Activated naive CD4-positive, alpha-beta T cell (primary cell): ENCODE measurements at regions not wholly inside any gene's neighbourhood (a gene's known extent, or its start where the extent isn't known, plus 50 kb on each side); places are given as distances from the start of the nearest gene placed in this dataset.
"Not testable (repeated sequence)": the region's sequence is repeated elsewhere in the genome, so short reads cannot be mapped to it uniquely, and the experiment has no call there.

Source experiments
- DNase-seq, 4 experiments: peaks; one replicate each; lab custom pipeline; 2025; lab: John Stamatoyannopoulos, UW

DNA sequence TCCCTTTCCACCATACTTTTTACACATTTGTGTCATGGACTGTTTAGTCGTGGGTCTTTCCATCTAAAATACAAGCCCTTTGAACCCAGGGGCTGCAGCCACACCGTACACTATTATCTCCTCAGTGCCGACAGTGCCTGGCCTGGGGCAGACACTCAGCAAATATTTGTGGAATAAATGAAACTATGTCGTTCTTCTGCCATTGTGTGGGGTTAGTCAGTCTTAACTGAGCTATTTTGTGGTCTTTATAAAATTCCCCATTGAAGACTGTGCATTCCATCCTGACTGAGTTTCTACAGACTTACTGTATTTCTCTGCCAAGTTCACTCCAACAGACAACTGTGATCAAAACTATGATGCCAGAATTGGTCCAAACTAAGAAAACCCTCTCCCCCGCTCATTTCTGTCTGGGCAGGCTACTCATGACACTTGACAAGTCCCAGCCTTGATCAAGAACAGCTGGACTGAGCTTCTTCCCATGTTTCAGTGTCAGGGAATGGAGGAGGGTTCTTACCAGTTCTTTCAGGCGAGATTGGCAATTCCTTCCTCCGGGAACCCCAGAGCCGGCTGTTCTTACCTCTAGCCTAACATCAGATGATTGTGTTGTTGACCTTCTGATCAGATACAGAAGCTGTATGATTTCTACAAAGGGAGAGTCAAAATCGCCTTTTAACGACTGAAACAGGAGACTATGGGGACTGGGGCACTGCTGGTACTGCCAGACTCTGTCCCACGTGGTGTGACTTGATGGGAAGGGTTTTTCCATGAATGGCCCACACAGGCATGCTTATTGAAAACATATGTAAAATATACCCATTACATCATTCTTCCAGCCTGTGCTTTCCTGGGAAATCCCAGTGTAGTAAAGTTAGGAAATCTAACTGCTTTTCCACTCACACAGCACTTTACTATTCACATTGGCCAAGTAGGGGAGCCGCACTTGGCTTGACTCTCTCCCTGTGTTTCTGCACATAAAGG, 77.4 kb upstream of the NPAS2 start:
- DNase-seq = no peak

DNA sequence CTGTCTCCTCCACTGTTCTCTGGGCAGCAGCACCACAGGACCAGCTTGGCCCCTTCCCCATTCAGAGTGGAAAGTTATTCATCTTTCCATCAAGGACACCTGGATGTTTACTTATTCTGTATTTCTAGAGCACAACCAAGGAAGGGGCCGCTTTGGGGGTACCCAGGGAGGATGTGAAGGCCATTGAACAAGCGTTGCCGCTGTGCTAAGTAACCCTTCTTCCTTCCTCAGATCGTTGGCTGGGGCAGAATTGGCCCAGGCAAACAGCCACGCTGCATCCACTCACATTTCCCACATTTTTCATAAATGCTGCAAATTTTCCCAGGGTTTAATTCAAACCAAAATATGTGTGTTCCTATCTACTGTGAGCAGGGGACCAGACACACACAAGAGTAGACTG, 76.2 kb upstream of the NPAS2 start:
- DNase-seq = no peak

DNA sequence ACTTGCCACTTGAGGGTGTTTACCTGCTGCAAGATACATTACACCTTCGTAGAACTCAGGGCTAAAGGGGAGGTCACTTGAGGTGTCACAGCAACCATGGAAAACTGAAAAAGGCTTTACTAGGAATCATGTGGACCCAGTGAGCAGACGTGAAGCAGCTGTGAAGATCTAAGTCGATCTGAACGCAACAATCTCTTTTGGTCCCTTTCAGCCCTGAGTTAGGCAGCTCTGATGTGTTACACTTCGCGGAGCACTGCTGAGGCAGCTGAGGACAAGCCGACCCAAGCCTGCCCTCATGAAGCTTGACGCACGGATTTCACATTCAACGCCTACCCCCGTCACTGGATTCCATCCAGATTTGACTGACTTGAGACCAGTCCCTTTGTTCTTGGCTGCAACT, 75.8 kb upstream of the NPAS2 start:
- no peak for DNase-seq

DNA sequence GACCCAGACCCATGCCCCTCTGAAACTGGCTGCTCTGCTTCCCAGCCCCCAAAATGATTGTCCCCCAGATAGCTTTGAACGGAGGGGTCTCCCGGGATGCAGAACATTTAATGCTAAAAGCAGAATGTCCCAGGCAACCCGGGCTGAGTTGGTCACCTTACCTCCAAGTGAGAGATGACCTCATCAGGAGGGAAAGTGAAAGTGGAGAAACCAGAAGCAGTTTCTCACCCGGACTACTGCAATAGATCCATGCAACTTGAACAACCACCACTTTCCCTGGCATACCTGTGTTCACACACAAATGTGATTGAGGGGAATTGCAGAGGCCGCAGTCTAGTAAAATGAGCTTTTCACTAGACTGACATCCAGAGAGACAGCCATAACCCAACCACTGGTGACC, 75.3 kb upstream of the NPAS2 start:
- DNase-seq = no peak

DNA sequence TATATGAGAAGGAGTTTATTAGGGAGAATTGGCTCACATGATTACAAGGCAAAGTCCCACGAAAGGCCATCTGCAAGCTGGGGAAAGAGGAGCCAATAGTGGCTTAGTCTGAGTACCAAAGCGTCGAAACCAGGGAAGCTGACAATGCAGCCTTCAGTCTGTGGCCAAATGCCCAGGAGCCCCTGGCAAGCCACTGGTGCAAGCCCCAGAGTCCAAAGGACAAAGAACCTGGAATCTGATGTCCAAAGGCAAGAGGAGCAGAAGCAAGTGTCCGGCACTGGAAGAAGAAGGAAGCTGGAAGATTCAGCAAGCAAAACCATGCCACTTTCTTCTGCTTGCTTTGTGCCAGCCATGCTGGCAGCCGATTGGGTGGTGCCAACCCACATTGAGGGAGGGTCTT, 74.3 kb upstream of the NPAS2 start:
- no peak for DNase-seq

DNA sequence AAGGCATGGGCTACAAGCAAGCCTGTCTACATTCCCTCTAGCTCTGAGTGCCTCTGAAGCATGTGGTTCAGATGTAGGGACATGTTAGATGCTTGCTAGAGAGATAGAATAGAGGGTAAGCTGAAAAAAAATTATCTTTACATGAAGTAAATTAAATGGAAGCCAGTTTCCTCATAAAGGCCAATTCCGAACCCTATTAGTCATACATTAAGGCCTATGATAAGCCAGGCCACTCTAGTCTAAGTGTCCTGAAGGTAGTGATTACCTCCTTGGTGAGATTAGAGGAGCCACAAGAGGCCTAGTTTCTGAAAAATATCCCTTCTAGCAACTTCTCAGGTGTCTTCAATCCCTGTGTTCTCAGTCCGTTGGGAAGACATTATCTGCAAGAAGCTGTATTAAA, 72.4 kb upstream of the NPAS2 start:
- no peak for DNase-seq

DNA sequence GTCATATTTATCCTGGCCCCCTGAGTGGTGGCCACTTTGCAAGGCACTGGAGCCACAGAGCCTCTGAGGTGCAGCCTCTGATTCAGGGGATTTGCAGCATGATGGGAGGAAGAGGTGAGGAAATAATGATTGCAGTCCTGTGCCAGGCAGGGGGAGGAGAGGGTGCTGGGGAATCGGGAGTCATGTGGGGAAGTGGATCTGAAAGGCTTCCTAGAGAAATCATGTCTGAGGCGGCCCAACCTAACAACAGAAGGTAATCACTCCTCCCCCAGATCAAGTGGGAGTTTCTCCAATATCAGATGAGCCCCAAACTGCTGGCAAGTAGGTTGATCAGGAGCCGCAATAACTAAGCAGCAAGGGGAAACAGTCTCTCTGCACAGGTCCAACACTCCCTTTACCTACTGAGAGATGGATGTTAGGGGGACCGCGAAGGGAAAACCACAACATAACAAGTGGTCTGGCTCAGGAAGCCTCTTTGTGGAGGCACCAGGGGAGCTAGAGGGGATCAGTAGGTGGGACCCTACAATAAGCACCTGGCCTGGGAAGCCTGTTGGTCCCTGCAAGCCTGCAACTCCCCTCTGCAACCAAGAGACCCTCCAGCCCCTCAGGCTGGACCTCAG, 71.8 kb upstream of the NPAS2 start:
- DNase-seq = no peak

DNA sequence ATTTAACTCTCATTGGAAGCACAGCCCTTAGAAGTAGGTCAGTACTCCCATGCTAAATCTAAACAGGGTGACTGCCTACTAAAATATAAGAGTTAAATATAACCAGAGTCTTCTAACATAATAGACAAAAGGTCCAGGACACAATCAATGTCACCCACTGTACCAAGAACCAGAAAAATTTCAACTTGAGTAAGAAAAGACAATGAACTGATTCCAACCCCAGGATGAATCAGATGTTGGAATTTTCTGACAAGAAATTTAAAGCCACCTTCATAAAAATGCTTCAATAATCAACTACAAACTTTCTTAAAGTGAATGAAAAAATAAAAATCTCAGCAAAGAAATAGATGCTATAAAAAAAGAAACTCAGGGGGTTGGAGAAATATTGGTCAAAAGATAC, 71.3 kb upstream of the NPAS2 start:
- no peak for DNase-seq

DNA sequence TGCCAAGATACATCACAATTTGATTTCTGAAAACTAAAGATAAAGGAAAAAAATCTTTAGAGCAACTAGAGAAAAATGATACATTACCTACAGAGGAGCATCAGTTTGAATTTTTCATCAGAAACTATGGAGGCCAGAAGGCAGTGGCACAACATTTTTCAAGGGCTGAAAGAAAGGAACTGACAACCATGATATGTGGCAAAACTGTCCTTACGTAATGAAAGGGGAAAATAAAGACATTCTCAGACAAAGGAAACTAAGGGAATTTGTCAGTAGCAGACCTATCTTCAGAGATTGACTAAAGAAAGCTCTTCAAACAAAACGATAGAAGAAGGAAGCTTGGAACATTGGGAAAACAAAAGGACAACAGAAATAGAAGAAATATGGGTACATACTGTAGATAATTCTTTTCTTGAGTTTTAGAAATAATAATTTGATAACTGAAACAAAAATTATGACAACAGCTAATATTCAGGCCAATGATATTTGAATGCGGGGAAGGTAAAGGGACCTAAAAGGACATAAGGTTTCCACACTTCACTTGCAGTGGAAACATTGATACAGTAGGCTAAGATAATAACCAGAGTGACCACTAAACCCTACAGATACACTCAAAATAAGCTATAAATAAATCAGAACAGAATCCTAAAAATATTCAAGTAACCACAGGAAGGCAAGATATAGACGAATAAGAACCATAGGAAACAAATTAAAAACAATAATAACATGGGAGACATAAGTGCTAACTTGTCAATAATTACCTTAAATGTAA, 70.0 kb upstream of the NPAS2 start:
- DNase-seq = no peak

DNA sequence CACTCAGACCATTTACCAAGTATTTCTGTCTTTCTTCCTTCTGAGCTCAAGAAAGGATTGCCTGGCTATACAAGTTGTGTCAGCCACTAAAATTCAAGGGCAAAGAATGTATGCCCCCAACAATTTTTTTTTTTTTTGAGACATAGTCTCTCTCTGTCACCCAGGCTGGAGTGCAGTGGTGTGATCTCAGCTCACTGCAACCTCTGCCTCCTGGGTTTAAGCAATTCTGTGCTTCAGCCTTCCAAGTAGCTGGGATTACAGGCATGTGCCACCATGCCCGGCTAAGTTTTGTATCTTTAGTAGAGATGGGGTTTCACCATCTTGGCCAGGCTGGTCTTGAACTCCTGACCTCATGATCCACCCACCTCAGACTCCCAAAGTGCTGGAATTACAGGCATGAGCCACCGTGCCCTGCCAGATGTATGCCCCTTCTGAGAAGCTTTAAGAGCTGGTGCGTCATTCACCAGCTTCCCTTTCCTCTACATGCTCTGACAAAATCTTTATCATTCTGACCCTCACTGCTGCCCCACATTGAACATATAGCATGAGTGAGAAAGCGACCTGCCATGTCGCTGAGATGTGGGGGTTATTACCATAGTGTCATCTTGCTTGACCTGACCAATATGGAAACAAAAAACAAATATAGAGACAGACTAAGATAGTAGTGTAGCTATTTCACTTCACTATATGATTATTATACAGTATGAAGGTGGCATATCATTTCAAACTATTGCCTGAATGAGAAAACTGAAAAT, 67.9 kb upstream of the NPAS2 start:
- not testable (repeated sequence) for DNase-seq

DNA sequence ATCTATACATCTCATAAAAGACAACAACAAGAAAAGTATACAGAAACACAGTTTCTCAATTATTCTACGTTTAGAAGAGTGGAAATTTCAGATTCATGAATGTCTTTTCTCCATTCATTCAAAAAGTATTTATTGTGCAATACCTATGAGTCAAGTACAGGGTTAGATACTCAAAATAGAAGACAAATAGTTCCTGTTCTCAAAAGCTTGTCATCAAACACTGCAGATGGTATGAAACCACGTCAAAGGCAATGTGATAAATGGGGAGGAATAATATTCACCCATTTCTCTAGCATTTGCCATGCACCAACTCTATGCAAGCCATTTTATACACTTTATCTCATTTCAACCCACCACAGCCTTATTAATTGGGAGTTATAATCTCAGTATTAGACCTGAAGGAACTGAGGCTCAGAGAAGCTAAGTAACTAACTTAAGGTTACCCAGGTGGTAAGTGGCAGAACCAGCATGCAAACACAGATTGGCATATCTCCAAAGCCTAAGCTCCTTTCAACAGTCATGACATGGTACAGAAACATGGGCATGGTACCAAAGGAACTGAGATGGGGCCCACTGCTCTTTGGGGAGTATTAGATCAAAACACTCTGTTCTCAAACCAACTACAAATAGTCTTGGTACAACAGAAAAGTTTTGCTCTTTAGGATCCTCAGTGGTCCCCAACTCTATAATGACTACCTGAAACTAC, 67.2 kb upstream of the NPAS2 start:
- no peak for DNase-seq

DNA sequence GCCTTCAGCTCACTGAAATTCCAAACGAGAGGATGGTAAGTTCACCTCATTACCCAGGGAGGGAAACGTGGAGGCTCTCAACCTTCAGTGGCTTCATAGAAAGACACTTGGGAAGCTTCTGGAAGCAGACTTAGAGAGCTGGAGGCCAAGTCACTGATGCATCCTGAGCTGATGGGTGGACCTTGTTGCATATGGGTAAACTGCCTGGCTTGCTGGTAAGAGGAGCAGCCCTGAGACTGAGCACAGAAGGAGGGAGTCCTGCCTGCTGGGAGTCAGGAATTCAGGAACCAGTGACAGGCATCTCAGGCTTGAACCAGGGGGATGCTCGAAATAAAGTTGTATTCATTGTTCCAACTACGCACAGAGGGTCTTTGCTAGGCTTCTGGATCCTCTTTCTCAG, 66.5 kb upstream of the NPAS2 start:
- no peak for DNase-seq

DNA sequence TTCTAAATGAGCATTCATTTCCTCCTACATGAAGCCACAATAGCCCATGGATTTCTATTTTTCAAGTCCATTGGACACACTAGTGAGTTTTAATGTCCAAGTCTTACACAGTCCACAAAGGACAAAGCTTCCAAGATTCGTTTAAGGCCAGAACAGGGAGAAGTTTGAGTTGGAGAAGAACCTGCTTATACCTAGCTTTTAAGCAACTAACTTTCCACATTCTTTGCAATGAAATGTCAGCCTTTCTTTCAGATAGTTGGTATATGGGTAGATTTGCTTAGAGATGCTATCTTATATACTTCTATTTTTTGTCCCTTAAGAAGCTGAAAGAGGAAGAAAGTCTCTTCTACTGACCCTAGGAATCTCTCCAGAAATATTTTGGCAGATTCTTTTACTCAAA, 66.1 kb upstream of the NPAS2 start:
- DNase-seq = no peak

DNA sequence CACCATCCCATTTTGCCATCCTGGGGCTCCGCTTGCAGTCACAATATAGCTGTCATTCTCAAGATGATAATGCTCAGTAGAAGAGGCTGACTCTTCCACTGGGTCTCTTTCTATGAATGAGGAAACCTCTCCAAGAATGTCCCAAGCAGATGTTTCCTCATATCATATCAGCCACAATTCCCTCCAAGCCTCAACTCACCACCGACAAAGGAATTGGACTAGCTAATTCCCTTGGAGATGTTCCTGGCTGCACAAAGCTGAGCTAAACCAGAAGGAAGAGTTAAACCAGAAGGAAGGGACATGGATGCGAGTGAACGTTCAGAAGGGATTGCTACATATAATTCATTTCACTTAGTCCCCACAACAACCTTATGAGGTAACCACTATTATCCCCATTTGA, 65.0 kb upstream of the NPAS2 start:
- DNase-seq = no peak

DNA sequence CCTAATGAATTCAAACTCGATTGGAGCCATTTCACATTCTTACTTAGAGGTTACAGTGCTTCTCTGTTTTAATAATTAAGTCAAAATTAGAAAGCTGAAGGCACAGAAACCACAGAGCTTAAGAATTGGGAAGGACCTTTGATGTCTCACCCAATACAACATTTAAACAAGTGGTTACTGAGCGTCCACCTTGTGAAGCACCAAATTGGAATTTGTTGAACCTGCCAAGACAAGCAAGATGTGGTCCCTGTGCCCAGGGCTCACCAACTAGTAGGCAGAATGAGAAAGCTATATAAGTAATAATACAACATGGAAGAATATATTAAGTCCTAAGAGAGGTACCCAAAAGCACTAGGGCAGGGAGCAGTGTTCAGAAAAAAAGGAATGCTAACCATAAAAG, 64.5 kb upstream of the NPAS2 start:
- no peak for DNase-seq

DNA sequence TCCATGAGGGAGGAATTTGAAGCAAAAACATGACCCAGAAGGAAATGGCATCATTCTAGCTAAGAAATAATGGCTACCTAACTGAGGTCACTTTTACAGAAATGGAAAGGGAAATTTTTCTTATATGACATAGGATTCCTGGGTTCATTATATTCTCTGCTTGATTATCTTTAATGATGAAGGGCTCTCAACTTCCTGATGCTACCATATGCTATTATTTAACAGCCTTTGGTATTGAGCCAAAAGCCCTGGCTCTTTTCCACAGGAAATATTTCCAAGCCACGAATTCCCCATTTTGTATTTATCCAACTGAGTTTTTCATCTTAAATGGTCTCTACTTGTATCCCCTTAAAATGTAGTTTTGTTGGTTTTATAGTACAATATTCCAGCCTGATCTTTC, 63.2 kb upstream of the NPAS2 start:
- no peak for DNase-seq

DNA sequence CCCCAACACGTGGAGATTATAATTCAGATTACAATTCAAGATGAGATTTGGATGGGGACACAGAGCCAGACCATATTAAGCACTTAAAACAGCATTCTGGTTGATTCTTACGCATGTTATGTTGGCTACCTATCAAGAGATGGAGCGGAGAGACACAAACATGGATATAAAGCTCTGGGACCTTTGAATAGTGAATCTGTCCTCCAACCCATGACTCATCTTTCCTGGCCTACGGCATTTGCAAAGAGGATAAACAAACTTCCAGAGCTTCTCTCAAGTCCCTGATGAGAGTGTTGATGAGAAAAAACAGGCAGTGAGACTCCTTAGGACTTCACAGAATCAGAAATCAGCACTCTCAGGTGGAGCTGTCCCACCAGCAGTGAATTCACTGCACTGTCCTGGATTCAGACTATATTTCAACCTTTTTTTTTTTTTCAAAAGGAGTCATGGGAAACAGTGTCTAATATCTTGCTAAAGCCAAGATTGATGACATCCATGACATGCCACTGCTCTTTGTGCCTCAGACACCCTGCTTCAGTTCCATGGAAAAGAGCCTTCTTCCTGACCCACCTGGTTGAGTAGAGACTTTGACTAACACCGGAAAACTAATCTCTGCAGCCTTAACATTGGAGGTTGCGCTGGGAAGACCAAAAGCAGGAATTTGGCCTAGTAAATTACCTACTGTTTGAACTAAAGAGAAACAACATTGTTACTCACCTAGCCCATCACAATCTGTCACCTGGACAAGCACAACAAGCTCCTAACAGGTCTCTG, 62.1 kb upstream of the NPAS2 start:
- DNase-seq = no peak

DNA sequence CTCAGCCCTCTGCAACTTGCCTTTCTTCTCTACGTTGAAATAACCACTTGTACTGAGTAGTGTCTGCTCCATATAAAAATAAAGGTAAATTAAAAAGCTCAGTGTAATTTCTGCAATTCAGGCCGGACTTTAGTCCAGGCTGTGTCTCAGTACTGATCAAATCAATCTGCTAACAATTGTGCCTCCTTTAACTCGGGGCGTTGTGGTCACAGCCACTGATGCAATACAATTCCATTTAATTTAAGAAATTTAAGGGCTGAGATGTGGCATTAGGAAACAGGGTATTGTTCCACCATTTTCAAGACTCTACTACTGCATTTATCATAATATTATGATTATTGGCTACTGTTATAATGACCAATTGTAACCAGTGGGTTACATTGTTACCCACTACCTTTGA, 60.0 kb upstream of the NPAS2 start:
- no peak for DNase-seq

DNA sequence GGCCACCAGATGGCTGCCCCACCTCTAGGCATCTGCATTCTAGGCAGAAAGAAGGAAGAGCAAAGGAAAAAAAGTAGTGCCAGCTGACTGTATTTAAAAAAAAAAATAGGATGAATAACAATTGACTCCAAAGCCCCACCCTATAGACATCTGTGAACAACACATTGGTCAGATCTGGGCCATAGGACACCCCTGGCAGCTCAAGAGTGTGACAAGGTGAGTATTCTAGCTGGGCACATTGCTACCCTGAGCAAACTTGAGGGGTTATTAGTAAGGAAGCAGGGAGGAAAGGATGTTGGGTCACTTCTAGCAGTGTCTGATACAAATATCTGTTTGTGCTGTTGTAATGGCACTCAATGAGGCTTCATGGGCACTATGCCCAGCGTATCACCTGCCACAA, 58.6 kb upstream of the NPAS2 start:
- no peak for DNase-seq

DNA sequence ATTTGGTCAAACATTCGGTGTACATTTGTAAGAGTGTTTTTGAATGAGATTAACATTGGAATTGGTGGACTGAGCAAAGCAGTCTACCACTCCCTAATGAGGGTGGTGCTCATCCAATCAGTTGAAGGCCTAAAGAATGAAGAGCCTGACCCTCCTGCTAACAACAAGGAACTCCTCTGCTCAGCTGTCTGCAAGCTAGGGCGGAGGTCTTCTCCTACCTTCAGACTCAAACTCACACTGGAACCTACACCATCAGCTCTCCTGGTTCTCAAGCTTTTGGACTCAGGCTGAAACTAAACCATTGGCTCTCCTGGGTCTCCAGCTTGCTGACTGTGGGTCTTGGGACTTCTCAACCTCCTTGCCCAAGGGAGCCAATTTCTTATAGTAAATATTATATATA, 55.5 kb upstream of the NPAS2 start:
- DNase-seq = no peak

DNA sequence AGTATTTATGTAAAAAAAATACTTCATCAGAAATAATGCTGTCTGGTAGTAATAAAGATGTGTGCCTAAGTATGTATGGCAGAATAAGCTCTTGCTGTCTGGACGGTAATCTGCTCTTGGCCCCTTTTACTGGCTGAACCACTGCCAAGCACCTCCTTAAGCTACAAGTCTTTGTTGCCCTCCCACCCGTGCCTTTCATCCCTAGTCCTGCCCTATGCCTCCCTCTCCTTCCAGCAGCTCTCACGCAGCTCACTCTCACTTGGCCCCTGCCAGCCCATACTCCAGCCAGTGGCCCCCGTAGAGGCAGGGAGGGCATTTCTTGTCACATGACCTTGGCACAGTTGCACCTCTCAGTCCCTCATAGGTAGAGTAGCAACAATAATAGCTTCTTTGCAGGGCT, 54.5 kb upstream of the NPAS2 start:
- no peak for DNase-seq
